H1 (cell line): ENCODE measurements at regions not wholly inside any gene's neighbourhood (a gene's known extent, or its start where the extent isn't known, plus 50 kb on each side); places are given as distances from the start of the nearest gene placed in this dataset.

Experiments used
- EP300 ChIP-seq, 2 experiments: IDR thresholded peaks; 1 replicate in 1 of 2; 2 replicates in 1 of 2; pipeline ENCODE4 v1.6.1; 2011 to 2012; ENCODE audit warnings: low read depth in 2 of 2, low read length in 2 of 2, mild to moderate bottlenecking in 2 of 2, borderline replicate concordance in 1 of 2, inconsistent platforms in 1 of 2, moderate library complexity in 1 of 2
- GABPA ChIP-seq: IDR thresholded peaks from 2 replicates; pipeline ENCODE4 v1.6.1; 2011; ENCODE audit warnings: mild to moderate bottlenecking, low read length, moderate library complexity, borderline replicate concordance; ENCODE audit not compliant: insufficient read depth
- TF ChIP-seq, protein P1 (sequence below): fragments of 300-600 bp; sonication (generic); IDR thresholded peaks from 2 replicates; pipeline ENCODE4 v1.7.1; 2012; ENCODE audit warnings: low read length, moderate library complexity, mild to moderate bottlenecking, inconsistent platforms; ENCODE audit not compliant: insufficient replicate concordance
- TF ChIP-seq, protein P2 (sequence below): IDR thresholded peaks from 2 replicates; pipeline ENCODE4 v1.6.1; 2011; ENCODE audit warnings: low read depth, mild to moderate bottlenecking, low read length; ENCODE audit not compliant: insufficient read depth

DNA sequence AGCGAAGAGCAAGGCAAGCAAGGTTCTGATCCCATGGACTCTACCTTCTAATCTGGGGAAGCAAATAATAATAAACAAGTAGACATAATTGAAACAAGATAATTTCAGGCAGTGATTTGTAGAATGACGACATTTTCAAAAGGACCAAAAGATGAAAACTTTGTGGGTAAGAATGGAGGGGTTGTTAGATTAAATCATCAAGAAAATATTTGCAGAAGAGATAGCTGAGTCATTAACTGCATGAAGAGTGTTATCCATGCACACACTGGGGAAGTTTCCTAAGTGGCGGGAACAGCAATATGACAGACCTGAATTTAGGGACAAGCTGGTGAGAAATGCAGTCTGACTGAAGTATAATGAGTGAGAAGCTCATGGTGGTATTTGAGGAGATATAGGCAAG, 583.1 kb upstream of the RGS18 start (continued):
- TF ChIP-seq, protein P1, sequence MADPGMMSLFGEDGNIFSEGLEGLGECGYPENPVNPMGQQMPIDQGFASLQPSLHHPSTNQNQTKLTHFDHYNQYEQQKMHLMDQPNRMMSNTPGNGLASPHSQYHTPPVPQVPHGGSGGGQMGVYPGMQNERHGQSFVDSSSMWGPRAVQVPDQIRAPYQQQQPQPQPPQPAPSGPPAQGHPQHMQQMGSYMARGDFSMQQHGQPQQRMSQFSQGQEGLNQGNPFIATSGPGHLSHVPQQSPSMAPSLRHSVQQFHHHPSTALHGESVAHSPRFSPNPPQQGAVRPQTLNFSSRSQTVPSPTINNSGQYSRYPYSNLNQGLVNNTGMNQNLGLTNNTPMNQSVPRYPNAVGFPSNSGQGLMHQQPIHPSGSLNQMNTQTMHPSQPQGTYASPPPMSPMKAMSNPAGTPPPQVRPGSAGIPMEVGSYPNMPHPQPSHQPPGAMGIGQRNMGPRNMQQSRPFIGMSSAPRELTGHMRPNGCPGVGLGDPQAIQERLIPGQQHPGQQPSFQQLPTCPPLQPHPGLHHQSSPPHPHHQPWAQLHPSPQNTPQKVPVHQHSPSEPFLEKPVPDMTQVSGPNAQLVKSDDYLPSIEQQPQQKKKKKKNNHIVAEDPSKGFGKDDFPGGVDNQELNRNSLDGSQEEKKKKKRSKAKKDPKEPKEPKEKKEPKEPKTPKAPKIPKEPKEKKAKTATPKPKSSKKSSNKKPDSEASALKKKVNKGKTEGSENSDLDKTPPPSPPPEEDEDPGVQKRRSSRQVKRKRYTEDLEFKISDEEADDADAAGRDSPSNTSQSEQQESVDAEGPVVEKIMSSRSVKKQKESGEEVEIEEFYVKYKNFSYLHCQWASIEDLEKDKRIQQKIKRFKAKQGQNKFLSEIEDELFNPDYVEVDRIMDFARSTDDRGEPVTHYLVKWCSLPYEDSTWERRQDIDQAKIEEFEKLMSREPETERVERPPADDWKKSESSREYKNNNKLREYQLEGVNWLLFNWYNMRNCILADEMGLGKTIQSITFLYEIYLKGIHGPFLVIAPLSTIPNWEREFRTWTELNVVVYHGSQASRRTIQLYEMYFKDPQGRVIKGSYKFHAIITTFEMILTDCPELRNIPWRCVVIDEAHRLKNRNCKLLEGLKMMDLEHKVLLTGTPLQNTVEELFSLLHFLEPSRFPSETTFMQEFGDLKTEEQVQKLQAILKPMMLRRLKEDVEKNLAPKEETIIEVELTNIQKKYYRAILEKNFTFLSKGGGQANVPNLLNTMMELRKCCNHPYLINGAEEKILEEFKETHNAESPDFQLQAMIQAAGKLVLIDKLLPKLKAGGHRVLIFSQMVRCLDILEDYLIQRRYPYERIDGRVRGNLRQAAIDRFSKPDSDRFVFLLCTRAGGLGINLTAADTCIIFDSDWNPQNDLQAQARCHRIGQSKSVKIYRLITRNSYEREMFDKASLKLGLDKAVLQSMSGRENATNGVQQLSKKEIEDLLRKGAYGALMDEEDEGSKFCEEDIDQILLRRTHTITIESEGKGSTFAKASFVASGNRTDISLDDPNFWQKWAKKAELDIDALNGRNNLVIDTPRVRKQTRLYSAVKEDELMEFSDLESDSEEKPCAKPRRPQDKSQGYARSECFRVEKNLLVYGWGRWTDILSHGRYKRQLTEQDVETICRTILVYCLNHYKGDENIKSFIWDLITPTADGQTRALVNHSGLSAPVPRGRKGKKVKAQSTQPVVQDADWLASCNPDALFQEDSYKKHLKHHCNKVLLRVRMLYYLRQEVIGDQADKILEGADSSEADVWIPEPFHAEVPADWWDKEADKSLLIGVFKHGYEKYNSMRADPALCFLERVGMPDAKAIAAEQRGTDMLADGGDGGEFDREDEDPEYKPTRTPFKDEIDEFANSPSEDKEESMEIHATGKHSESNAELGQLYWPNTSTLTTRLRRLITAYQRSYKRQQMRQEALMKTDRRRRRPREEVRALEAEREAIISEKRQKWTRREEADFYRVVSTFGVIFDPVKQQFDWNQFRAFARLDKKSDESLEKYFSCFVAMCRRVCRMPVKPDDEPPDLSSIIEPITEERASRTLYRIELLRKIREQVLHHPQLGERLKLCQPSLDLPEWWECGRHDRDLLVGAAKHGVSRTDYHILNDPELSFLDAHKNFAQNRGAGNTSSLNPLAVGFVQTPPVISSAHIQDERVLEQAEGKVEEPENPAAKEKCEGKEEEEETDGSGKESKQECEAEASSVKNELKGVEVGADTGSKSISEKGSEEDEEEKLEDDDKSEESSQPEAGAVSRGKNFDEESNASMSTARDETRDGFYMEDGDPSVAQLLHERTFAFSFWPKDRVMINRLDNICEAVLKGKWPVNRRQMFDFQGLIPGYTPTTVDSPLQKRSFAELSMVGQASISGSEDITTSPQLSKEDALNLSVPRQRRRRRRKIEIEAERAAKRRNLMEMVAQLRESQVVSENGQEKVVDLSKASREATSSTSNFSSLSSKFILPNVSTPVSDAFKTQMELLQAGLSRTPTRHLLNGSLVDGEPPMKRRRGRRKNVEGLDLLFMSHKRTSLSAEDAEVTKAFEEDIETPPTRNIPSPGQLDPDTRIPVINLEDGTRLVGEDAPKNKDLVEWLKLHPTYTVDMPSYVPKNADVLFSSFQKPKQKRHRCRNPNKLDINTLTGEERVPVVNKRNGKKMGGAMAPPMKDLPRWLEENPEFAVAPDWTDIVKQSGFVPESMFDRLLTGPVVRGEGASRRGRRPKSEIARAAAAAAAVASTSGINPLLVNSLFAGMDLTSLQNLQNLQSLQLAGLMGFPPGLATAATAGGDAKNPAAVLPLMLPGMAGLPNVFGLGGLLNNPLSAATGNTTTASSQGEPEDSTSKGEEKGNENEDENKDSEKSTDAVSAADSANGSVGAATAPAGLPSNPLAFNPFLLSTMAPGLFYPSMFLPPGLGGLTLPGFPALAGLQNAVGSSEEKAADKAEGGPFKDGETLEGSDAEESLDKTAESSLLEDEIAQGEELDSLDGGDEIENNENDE: no peak
- TF ChIP-seq, protein P2, sequence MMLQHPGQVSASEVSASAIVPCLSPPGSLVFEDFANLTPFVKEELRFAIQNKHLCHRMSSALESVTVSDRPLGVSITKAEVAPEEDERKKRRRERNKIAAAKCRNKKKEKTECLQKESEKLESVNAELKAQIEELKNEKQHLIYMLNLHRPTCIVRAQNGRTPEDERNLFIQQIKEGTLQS: no peak
- TF ChIP-seq GABPA (no peak), EP300 (IDR thresholded peaks at IDR 0.05; ENCODE audit: borderline replicate concordance in 1 of 2, low read depth in 2 of 2, low read length in 2 of 2) (no peak)
